Chondrocyte (in vitro differentiated cells): ENCODE measurements at regions not wholly inside any gene's neighbourhood (a gene's known extent, or its start where the extent isn't known, plus 50 kb on each side); places are given as distances from the start of the nearest gene placed in this dataset.
A peak's percentile ranks its signal among the peaks of the same experiment; 100 is the strongest.

Source experiments
- DNase-seq: peaks from one replicate; pipeline ENCODE4 v3.0.0; 2021; ENCODE audit warnings: mixed read lengths, low spot score
- H3K27ac Mint-ChIP-seq: one replicate; pipeline ENCODE4 v1.8.0; 2021; ENCODE audit warnings: mild to moderate bottlenecking, moderate library complexity, mixed read lengths; ENCODE audit not compliant: unreplicated experiment
- H3K27me3 Mint-ChIP-seq: 2 replicates; pipeline ENCODE4 v1.8.0; 2021; ENCODE audit warnings: low read depth, mixed read lengths
- H3K36me3 Mint-ChIP-seq: 2 replicates; pipeline ENCODE4 v1.8.0; 2021; ENCODE audit warnings: low read depth, mixed read lengths
- H3K4me1 Mint-ChIP-seq: 2 replicates; pipeline ENCODE4 v1.8.0; 2021; ENCODE audit warnings: low read depth, mild to moderate bottlenecking, mixed read lengths
- H3K4me3 Mint-ChIP-seq: one replicate; pipeline ENCODE4 v1.8.0; 2021; ENCODE audit warnings: mild to moderate bottlenecking, moderate library complexity, mixed read lengths; ENCODE audit not compliant: unreplicated experiment
- H3K9me3 Mint-ChIP-seq: 2 replicates; pipeline ENCODE4 v1.8.0; 2021; ENCODE audit warnings: low read depth, mixed read lengths
- CTCF ChIP-seq: fragments of 200-600 bp; sonication (generic); IDR thresholded peaks from 2 replicates; pipeline ENCODE4 v1.5.0; 2021; ENCODE audit warnings: antibody characterized with exemption, mild to moderate bottlenecking, moderate library complexity

- peak overlapping the region; percentile 58 for H3K27ac Mint-ChIP-seq
- peaks cover 38% of the 10 kb centered on the region for H3K4me1 Mint-ChIP-seq
- H3K4me3 Mint-ChIP-seq, result no peak overlapping the region
- no peaks in the 10 kb centered on the region for H3K27me3 Mint-ChIP-seq
- TF ChIP-seq CTCF, result no peak
- DNase-seq, result no peak
- no peaks in the 10 kb centered on the region for H3K9me3 Mint-ChIP-seq
- H3K36me3 Mint-ChIP-seq, result peaks cover 3% of the 10 kb centered on the region
Measured at GRCh38 chr3:124203292-124203691, 211.4 kb upstream of the ROPN1 start.

- no peak for DNase-seq
- H3K36me3 Mint-ChIP-seq, result peaks cover 3% of the 10 kb centered on the region
- no peak for TF ChIP-seq CTCF
- H3K9me3 Mint-ChIP-seq, result no peaks in the 10 kb centered on the region
- no peak overlapping the region for H3K27ac Mint-ChIP-seq
- no peaks in the 10 kb centered on the region for H3K27me3 Mint-ChIP-seq
- H3K4me1 Mint-ChIP-seq, result peaks cover 29% of the 10 kb centered on the region
- no peak overlapping the region for H3K4me3 Mint-ChIP-seq
Measured at GRCh38 chr3:124206225-124207055, 214.5 kb upstream of the ROPN1 start.

GRCh38 chr3:124207077-124207476 is 215.2 kb upstream of the ROPN1 start:
- Mint-ChIP-seq H3K4me1 (peaks cover 22% of the 10 kb centered on the region), H3K9me3 (no peaks in the 10 kb centered on the region), H3K4me3 (no peak overlapping the region), H3K27ac (no peak overlapping the region), H3K36me3 (peaks cover 3% of the 10 kb centered on the region), H3K27me3 (no peaks in the 10 kb centered on the region)
- no peak for TF ChIP-seq CTCF
- DNase-seq, result no peak

GRCh38 chr3:124207873-124208485 is 216.1 kb upstream of the ROPN1 start:
- Mint-ChIP-seq H3K9me3 (no peaks in the 10 kb centered on the region), H3K27me3 (no peaks in the 10 kb centered on the region), H3K27ac (no peak overlapping the region), H3K4me1 (peaks cover 16% of the 10 kb centered on the region), H3K36me3 (peaks cover 1% of the 10 kb centered on the region), H3K4me3 (no peak overlapping the region)
- no peak for DNase-seq
- no peak for TF ChIP-seq CTCF

- Mint-ChIP-seq H3K9me3 (no peaks in the 10 kb centered on the region), H3K4me1 (peaks cover 12% of the 10 kb centered on the region), H3K36me3 (peaks cover 1% of the 10 kb centered on the region), H3K4me3 (no peak overlapping the region), H3K27me3 (no peaks in the 10 kb centered on the region), H3K27ac (no peak overlapping the region)
- DNase-seq, result no peak
- no peak for TF ChIP-seq CTCF
Measured at GRCh38 chr3:124209426-124209825, 217.5 kb upstream of the ROPN1 start.
